Endothelial cell of umbilical vein (primary cell): ENCODE measurements at regions not wholly inside any gene's neighbourhood (a gene's known extent, or its start where the extent isn't known, plus 50 kb on each side); places are given as distances from the start of the nearest gene placed in this dataset.

Experiments
- BruUV-seq: library from RNA; stranded (reverse); fragments of 400-500 nt; replicated peaks from 2 replicates; lab custom pipeline; 2021; lab: Mats Ljungman, UMichigan
- CTCF ChIA-PET: fragments of 300-600, 350-600 bp; sonication (Branson Sonifier 250); formaldehyde crosslinking; loops from one replicate; lab custom pipeline; 2021; ENCODE audit warnings: antibody characterized with exemption, inconsistent platforms; lab: Charles Lee
- POLR2A ChIA-PET: fragments of 300-600, 350-600 bp; sonication (Branson Sonifier 250); formaldehyde crosslinking; loops from one replicate; lab custom pipeline; 2021; ENCODE audit warnings: antibody characterized with exemption, inconsistent platforms; lab: Charles Lee
- DNase-seq: peaks from one replicate; pipeline ENCODE4 v3.0.0-alpha.2; 2011; ENCODE audit warnings: low read depth, low spot score
- FAIRE-seq: peaks from 2 replicates; lab custom pipeline; 2011; peaks lifted over from hg19 to GRCh38; lab: Jason Lieb, UNC
- H2AFZ ChIP-seq: 2 replicates; pipeline ENCODE4 v1.6.0; 2012; ENCODE audit warnings: low read depth, low read length, control low read depth, inconsistent platforms
- H3K27ac ChIP-seq: 2 replicates; pipeline ENCODE4 v1.5.1; 2011; ENCODE audit warnings: low read depth, mild to moderate bottlenecking, control low read depth, low read length, moderate library complexity; ENCODE audit not compliant: insufficient read depth
- H3K27me3 ChIP-seq, 2 experiments: 2 replicates each; pipeline versions ENCODE4 v1.6.0 to v1.6.1; 2011; ENCODE audit warnings: low read length in 2 of 2, mixed read lengths in 1 of 2; ENCODE audit not compliant: control insufficient read depth in 2 of 2, insufficient read depth in 2 of 2
- H3K36me3 ChIP-seq, 2 experiments: 2 replicates in 1 of 2; 3 replicates in 1 of 2; pipeline ENCODE4 v1.5.1; 2011; ENCODE audit warnings: low read length in 2 of 2, mild to moderate bottlenecking in 1 of 2, moderate library complexity in 1 of 2; ENCODE audit not compliant: control insufficient read depth in 2 of 2, insufficient read depth in 2 of 2; ENCODE audit errors: extremely low read depth in 1 of 2
- H3K4me1 ChIP-seq: 3 replicates; pipeline ENCODE4 v1.5.1; 2011; ENCODE audit warnings: mild to moderate bottlenecking, low read length; ENCODE audit not compliant: control insufficient read depth, insufficient read depth; ENCODE audit errors: extremely low read depth
- H3K4me2 ChIP-seq: 2 replicates; pipeline ENCODE4 v1.6.1; 2011; ENCODE audit warnings: low read length, control low read depth, mixed read lengths; ENCODE audit not compliant: insufficient read depth
- H3K4me3 ChIP-seq, 3 experiments: fragments of 200-600 bp in 1 of 3; sonication (generic), shearing (Covaris generic) in 1 of 3; replicated peaks in 1 of 3; 2 replicates each; pipeline ENCODE4 v1.5.1; 2011 to 2016; ENCODE audit warnings: control low read depth in 3 of 3, low read length in 3 of 3, mild to moderate bottlenecking in 2 of 3, inconsistent platforms in 1 of 3, low read depth in 1 of 3, moderate library complexity in 1 of 3; ENCODE audit not compliant: insufficient read depth in 1 of 3
- H3K79me2 ChIP-seq: 2 replicates; pipeline ENCODE4 v1.6.0; 2012; ENCODE audit warnings: low read length, inconsistent platforms; ENCODE audit not compliant: control insufficient read depth, insufficient read depth
- H3K9ac ChIP-seq: replicated peaks from 2 replicates; pipeline ENCODE3; 2011; ENCODE audit warnings: low read length, control low read depth; ENCODE audit not compliant: insufficient read depth; ENCODE audit errors: extremely low read depth
- H3K9me1 ChIP-seq: replicated peaks from 3 replicates; pipeline ENCODE4 v1.6.0; 2011; ENCODE audit warnings: mild to moderate bottlenecking, low read length; ENCODE audit not compliant: control insufficient read depth, insufficient read depth; ENCODE audit errors: extremely low read depth
- H3K9me3 ChIP-seq: replicated peaks from 2 replicates; pipeline ENCODE4 v1.5.1; 2012; ENCODE audit warnings: low read length, inconsistent platforms; ENCODE audit not compliant: control insufficient read depth, insufficient read depth
- H4K20me1 ChIP-seq: replicated peaks from 2 replicates; pipeline ENCODE3; 2011; ENCODE audit warnings: mild to moderate bottlenecking, low read length; ENCODE audit not compliant: control insufficient read depth, insufficient read depth; ENCODE audit errors: extremely low read depth
- CTCF ChIP-seq, 2 donors: IDR thresholded peaks; 1 replicate in 1 of 2; 2 replicates in 1 of 2; pipeline ENCODE4 v1.5.1; 2011; ENCODE audit warnings: low read length in 2 of 2, mild to moderate bottlenecking in 2 of 2, moderate library complexity in 2 of 2, control low read depth in 1 of 2, inconsistent platforms in 1 of 2, low read depth in 1 of 2; ENCODE audit not compliant: insufficient read depth in 1 of 2; ENCODE audit errors: extremely low read depth in 1 of 2
- EZH2 ChIP-seq: IDR thresholded peaks from 2 replicates; pipeline ENCODE4 v1.6.1; 2012; ENCODE audit warnings: borderline replicate concordance, low read depth, mild to moderate bottlenecking, moderate library complexity, low read length, inconsistent platforms; ENCODE audit not compliant: severe bottlenecking
- FOS ChIP-seq: IDR thresholded peaks from 2 replicates; pipeline ENCODE4 v1.6.1; 2011; ENCODE audit warnings: mild to moderate bottlenecking, low read length, moderate library complexity, borderline replicate concordance; ENCODE audit not compliant: insufficient read depth
- GATA2 ChIP-seq: IDR thresholded peaks from 2 replicates; pipeline ENCODE4 v1.7.0; 2011; ENCODE audit warnings: low read depth, mild to moderate bottlenecking, moderate library complexity, mixed read lengths, low read length; ENCODE audit not compliant: insufficient read length, insufficient read depth
- JUN ChIP-seq: IDR thresholded peaks from 2 replicates; pipeline ENCODE4 v1.6.1; 2011; ENCODE audit warnings: borderline replicate concordance, low read depth; ENCODE audit not compliant: insufficient read length, insufficient read depth
- MAX ChIP-seq: IDR thresholded peaks from 2 replicates; pipeline ENCODE4 v1.6.1; 2011; ENCODE audit not compliant: insufficient read depth, insufficient read length
- MYC ChIP-seq: IDR thresholded peaks from one replicate; pipeline ENCODE4 v1.6.1; 2011; ENCODE audit warnings: mild to moderate bottlenecking, low read depth, low read length
- POLR2A ChIP-seq: IDR thresholded peaks from 2 replicates; pipeline ENCODE4 v1.6.1; 2012; ENCODE audit warnings: low read depth, mild to moderate bottlenecking, control low read depth, low read length
- POLR2AphosphoS5 ChIP-seq: IDR thresholded peaks from 2 replicates; pipeline ENCODE4 v1.6.1; 2012; ENCODE audit warnings: low read depth, mild to moderate bottlenecking, control low read depth, low read length, moderate library complexity; ENCODE audit not compliant: insufficient read depth
- dilution Hi-C: fragments of 300-500 bp; cut with MboI; formaldehyde crosslinking; loops from one replicate; pipeline ENCODE4 v1.15.0; 2019; ENCODE audit warnings: low sequenced_read_pairs; ENCODE audit not compliant: extremely low pct_ligation_motif_present
- intact Hi-C: fragments of 100-400 bp; cut with micrococcal nuclease; formaldehyde crosslinking; loops from one replicate; pipeline ENCODE4 v1.10.0; 2022

GRCh38 chr6:119686644-119687043 lies 337.1 kb upstream of the MAN1A1 start:
- Histone ChIP-seq H3K9me3 (no peaks in the 10 kb centered on the region), H3K27ac (no peak overlapping the region), H3K4me1 (no peaks in the 10 kb centered on the region), H2AFZ (no peak overlapping the region), H3K4me2 (no peak overlapping the region), H3K79me2 (no peaks in the 10 kb centered on the region), H3K27me3 (no peaks in the 10 kb centered on the region), H3K36me3 (no peaks in the 10 kb centered on the region), H3K9ac (no peak overlapping the region), H3K9me1 (no peaks in the 10 kb centered on the region), H4K20me1 (no peaks in the 10 kb centered on the region), H3K4me3 (no peak overlapping the region)
- no peak for TF ChIP-seq POLR2A
- TF ChIP-seq EZH2, result no peak
- no peak for TF ChIP-seq FOS
- no peak for TF ChIP-seq MYC
- no peak for TF ChIP-seq GATA2
- no peak for TF ChIP-seq JUN
- TF ChIP-seq CTCF (IDR thresholded peaks at IDR 0.05; ENCODE audit: extremely low read depth in 1 of 2, insufficient read depth in 1 of 2, low read depth in 1 of 2, low read length in 2 of 2), result no peak
- TF ChIP-seq MAX, result no peak
- no peak for TF ChIP-seq POLR2AphosphoS5
- ChIA-PET POLR2A (no interaction called here), CTCF (no interaction called here)
- no TSS peak for BruUV-seq
- dilution Hi-C loops (no loop called here), intact Hi-C loops (no loop called here)
- no peak for FAIRE-seq
- no peak for DNase-seq
